HEK293T (cell line): ENCODE measurements at regions not wholly inside any gene's neighbourhood (a gene's known extent, or its start where the extent isn't known, plus 50 kb on each side); places are given as distances from the start of the nearest gene placed in this dataset.

Experiments used
- CTCF ChIA-PET: fragments of 350-600 bp; formaldehyde crosslinking; extraction: SDS; loops from one replicate; lab custom pipeline; 2021; ENCODE audit warnings: antibody characterized with exemption, inconsistent platforms; lab: Yijun Ruan, JAX
- POLR2A ChIA-PET: fragments of 350-600 bp; formaldehyde crosslinking; extraction: SDS; loops from one replicate; lab custom pipeline; 2020; ENCODE audit warnings: antibody characterized with exemption, inconsistent platforms; lab: Yijun Ruan, JAX
- DNase-seq: peaks from one replicate; pipeline ENCODE4 v3.0.0; 2012; ENCODE audit warnings: mixed read lengths; ENCODE audit errors: extremely low spot score
- ARNT ChIP-seq: fragments of 450-650 bp; IDR thresholded peaks from 2 replicates; pipeline ENCODE4 v1.6.1; 2017; ENCODE audit warnings: mild to moderate bottlenecking
- BHLHE40 ChIP-seq: fragments of 450-650 bp; IDR thresholded peaks from 2 replicates; pipeline ENCODE4 v1.6.1; 2016; ENCODE audit warnings: mild to moderate bottlenecking, moderate library complexity, borderline replicate concordance
- CTBP1 ChIP-seq: fragments of 450-650 bp; IDR thresholded peaks from 2 replicates; pipeline ENCODE4 v1.6.1; 2016; ENCODE audit warnings: borderline replicate concordance
- ELF4 ChIP-seq: fragments of 450-650 bp; IDR thresholded peaks from 2 replicates; pipeline ENCODE4 v1.6.1; 2017; ENCODE audit warnings: antibody characterized with exemption
- FOXA1 ChIP-seq: fragments of 450-650 bp; IDR thresholded peaks from 2 replicates; pipeline ENCODE4 v1.6.1; 2016; ENCODE audit warnings: mild to moderate bottlenecking
- FOXK2 ChIP-seq: fragments of 450-650 bp; IDR thresholded peaks from 2 replicates; pipeline ENCODE4 v1.6.1; 2016; ENCODE audit warnings: mild to moderate bottlenecking
- FOXM1 ChIP-seq: fragments of 450-650 bp; IDR thresholded peaks from 2 replicates; pipeline ENCODE4 v1.6.1; 2017; ENCODE audit warnings: mild to moderate bottlenecking, borderline replicate concordance
- HDGF ChIP-seq: fragments of 450-650 bp; IDR thresholded peaks from 2 replicates; pipeline ENCODE4 v1.6.1; 2017; ENCODE audit warnings: antibody characterized with exemption, borderline replicate concordance
- L3MBTL2 ChIP-seq: fragments of 450-650 bp; conservative IDR thresholded peaks from 2 replicates; pipeline ENCODE4 v1.6.1; 2016; ENCODE audit warnings: mild to moderate bottlenecking
- LEF1 ChIP-seq: fragments of 450-650 bp; IDR thresholded peaks from 2 replicates; pipeline ENCODE4 v1.6.1; 2017; ENCODE audit warnings: mild to moderate bottlenecking, borderline replicate concordance
- NFRKB ChIP-seq: fragments of 450-650 bp; IDR thresholded peaks from 2 replicates; pipeline ENCODE4 v1.6.1; 2016; ENCODE audit warnings: mild to moderate bottlenecking, moderate library complexity
- PKNOX1 ChIP-seq: fragments of 450-650 bp; IDR thresholded peaks from 2 replicates; pipeline ENCODE4 v1.6.1; 2016
- SP1 ChIP-seq: fragments of 450-650 bp; IDR thresholded peaks from 2 replicates; pipeline ENCODE4 v1.6.1; 2017
- SUZ12 ChIP-seq: fragments of 450-650 bp; IDR thresholded peaks from 2 replicates; pipeline ENCODE4 v1.6.1; 2016; ENCODE audit warnings: mild to moderate bottlenecking
- TARDBP ChIP-seq: fragments of 450-650 bp; IDR thresholded peaks from 2 replicates; pipeline ENCODE4 v1.6.1; 2016
- ZNF384 ChIP-seq: fragments of 450-650 bp; IDR thresholded peaks from 2 replicates; pipeline ENCODE4 v1.6.1; 2016

DNA sequence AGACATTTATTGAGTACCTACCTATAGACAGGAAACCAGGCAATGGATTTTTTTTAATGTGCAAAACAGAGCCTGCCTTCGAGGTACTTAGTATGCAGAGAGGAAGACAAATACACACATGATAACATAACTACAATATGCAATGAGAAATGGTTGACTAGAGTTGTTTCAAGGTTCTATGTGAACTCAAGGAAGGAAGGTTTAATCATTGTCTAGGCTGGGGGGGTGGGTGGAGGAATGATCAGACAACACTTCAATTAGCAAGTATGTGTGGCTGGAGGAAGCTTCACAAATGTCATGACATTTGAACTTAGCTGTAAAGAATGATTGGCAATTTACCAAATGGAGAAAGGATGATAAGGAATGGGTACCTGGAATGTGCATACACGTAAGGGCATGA lies 985.3 kb downstream of the FLRT2 start:
- no peak for DNase-seq
- TF ChIP-seq FOXK2 (no peak), ELF4 (no peak), ARNT (no peak), FOXA1 (no peak), SP1 (no peak), LEF1 (no peak), L3MBTL2 (no peak), BHLHE40 (no peak), TARDBP (no peak), ZNF384 (no peak), SUZ12 (no peak), HDGF (no peak), PKNOX1 (no peak)
- POLR2A ChIA-PET: no interaction called here
- CTCF ChIA-PET: no interaction called here

DNA sequence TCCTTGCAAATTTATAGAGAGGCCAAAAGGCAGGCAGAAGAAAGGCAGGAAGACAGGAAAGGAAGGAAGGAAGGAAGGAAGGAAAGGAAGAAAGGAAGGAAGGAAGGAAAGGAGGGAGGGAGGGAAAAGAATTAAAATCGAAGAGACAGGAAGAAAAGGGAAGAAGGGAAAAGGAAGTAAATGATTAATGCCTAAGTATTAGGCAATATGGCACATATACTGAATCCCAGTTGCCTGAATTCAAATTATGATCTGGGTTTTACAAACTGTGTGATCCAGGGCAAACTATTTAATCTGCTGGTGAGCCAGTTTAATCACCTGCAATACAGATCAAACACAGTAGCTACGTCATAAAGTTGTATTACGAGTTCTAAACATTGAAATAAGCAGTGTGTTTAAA lies 983.6 kb downstream of the FLRT2 start:
- no peak for DNase-seq
- ChIA-PET CTCF (no interaction called here), POLR2A (no interaction called here)
- TF ChIP-seq SP1: no peak
- TF ChIP-seq HDGF: no peak
- no peak for TF ChIP-seq ELF4
- no peak for TF ChIP-seq ARNT
- no peak for TF ChIP-seq FOXM1
- no peak for TF ChIP-seq ZNF384
- TF ChIP-seq BHLHE40: no peak
- no peak for TF ChIP-seq LEF1
- TF ChIP-seq TARDBP: no peak
- TF ChIP-seq FOXK2: no peak
- TF ChIP-seq FOXA1: no peak
- TF ChIP-seq PKNOX1: no peak
- TF ChIP-seq SUZ12: no peak
- no peak for TF ChIP-seq NFRKB
- TF ChIP-seq L3MBTL2: no peak

GRCh38 chr14:86513056-86513455 lies 983.1 kb downstream of the FLRT2 start:
- no peak for TF ChIP-seq HDGF
- no peak for TF ChIP-seq BHLHE40
- TF ChIP-seq NFRKB: no peak
- no peak for TF ChIP-seq FOXK2
- TF ChIP-seq LEF1: no peak
- TF ChIP-seq TARDBP: no peak
- TF ChIP-seq ZNF384: no peak
- TF ChIP-seq SUZ12: no peak
- no peak for TF ChIP-seq SP1
- no peak for TF ChIP-seq L3MBTL2
- ChIA-PET CTCF (no interaction called here), POLR2A (no interaction called here)
- DNase-seq: no peak

GRCh38 chr14:86510491-86510890 lies 980.5 kb downstream of the FLRT2 start:
- CTCF ChIA-PET: no interaction called here
- no peak for DNase-seq
- TF ChIP-seq TARDBP: no peak
- no peak for TF ChIP-seq HDGF
- TF ChIP-seq FOXM1: no peak
- TF ChIP-seq BHLHE40: no peak
- TF ChIP-seq LEF1: no peak
- TF ChIP-seq FOXA1: no peak
- no peak for TF ChIP-seq SUZ12
- no peak for TF ChIP-seq ZNF384
- no peak for TF ChIP-seq ELF4
- TF ChIP-seq FOXK2: no peak
- no peak for TF ChIP-seq NFRKB
- TF ChIP-seq L3MBTL2: no peak
- POLR2A ChIA-PET: no interaction called here

DNA sequence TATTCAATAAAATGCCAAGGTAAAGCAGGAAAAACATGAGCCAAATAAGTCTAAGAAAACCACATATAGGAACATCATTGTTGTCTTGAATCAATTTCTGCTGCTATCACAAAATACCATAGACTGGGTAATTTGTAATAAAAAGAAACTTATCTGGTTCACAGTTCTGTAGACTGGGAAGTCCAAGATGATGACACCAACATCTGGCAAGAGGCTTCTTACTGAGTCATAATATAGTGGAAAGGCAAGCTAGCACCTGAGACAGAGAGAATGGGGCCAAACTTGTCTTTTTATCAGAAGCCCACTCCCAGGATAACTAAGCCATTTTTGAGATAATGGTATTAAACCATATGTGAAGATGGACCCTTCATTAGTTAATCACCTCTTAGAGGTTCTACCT lies 975.9 kb downstream of the FLRT2 start:
- no peak for DNase-seq
- ChIA-PET POLR2A (no interaction called here), CTCF (no interaction called here)
- TF ChIP-seq L3MBTL2 (no peak), CTBP1 (no peak), ARNT (no peak), PKNOX1 (no peak), HDGF (no peak), NFRKB (no peak), ELF4 (no peak), SP1 (no peak), ZNF384 (no peak), TARDBP (no peak), FOXM1 (no peak), LEF1 (no peak), SUZ12 (no peak), BHLHE40 (no peak), FOXA1 (no peak), FOXK2 (no peak)

DNA sequence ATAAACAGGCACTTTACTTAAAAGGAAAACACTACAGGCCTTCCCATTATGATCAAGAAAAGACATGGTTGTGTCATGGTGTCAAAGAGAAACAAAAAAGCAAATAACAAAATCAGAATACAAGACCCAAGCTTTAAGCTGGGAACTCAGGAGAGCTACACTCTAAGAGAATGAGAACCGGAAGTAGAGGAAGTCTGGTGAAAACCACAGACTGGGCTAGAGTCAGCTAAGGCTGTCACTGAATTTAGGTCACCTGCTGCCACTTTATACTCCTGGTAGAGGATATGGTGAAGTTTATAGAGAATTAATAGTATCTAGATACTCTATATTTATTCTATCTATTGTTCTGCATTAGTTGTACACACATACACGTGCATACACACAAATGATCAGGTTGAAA lies 971.7 kb downstream of the FLRT2 start:
- DNase-seq: no peak

More for the DNA sequence above, 971.7 kb downstream of the FLRT2 start:
- POLR2A ChIA-PET: no interaction called here
- CTCF ChIA-PET: no interaction called here
- TF ChIP-seq SP1 (no peak), LEF1 (no peak), NFRKB (no peak), FOXM1 (no peak), FOXK2 (no peak), CTBP1 (no peak), ELF4 (no peak), FOXA1 (no peak), HDGF (no peak), BHLHE40 (no peak), L3MBTL2 (no peak), TARDBP (no peak), ARNT (no peak), PKNOX1 (no peak)
